ENCODE measurements at regions not wholly inside any gene's neighbourhood (a gene's known extent, or its start where the extent isn't known, plus 50 kb on each side); places are given as distances from the start of the nearest gene placed in this dataset.
"Not testable (repeated sequence)": the region's sequence is repeated elsewhere in the genome, so short reads cannot be mapped to it uniquely, and the experiment has no call there.

GRCh38 chr7:149686011-149686410 lies 87.4 kb downstream of the ZNF467 start:
- in situ Hi-C loops (cut with HindIII; ENCODE audit: low pct_ligation_motif_present, low pct_unique_long_range_greater_than_20kb, low sequenced_read_pairs) = no loop called here
- no peak for DNase-seq

DNA sequence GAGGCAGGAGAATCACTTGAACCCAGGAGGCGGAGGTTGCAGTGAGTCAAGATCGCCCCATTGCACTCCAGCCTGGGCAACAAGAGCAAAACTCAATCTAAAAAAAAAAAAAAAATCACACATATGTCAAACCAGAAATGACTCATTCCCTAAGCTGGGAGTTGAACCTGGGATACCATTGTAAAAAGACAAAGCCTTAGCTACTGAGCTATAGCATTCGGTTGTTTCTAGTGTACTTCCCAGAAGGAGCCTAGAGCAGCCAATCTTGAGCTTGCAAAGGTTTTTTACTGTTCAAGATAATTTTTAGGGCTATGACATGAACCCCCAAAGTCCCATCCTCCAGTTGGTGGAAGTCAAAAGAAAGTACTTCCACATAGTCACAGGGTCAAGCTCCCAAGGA lies 87.9 kb downstream of the ZNF467 start:
- in situ Hi-C loops (cut with HindIII; ENCODE audit: low pct_ligation_motif_present, low pct_unique_long_range_greater_than_20kb, low sequenced_read_pairs) = no loop called here
- DNase-seq = no peak

- DNase-seq = no peak
- in situ Hi-C loops (cut with HindIII; ENCODE audit: low pct_ligation_motif_present, low pct_unique_long_range_greater_than_20kb, low sequenced_read_pairs) = no loop called here
Measured at GRCh38 chr7:149683898-149684297, 89.5 kb downstream of the ZNF467 start.

- in situ Hi-C loops (cut with HindIII; ENCODE audit: low pct_ligation_motif_present, low pct_unique_long_range_greater_than_20kb, low sequenced_read_pairs) = no loop called here
- no peak for DNase-seq
Measured at GRCh38 chr7:149683181-149683580, 90.2 kb downstream of the ZNF467 start.

- no peak for DNase-seq
- in situ Hi-C loops (cut with HindIII; ENCODE audit: low pct_ligation_motif_present, low pct_unique_long_range_greater_than_20kb, low sequenced_read_pairs) = no loop called here
Measured at GRCh38 chr7:149682038-149682437, 91.3 kb downstream of the ZNF467 start.

- in situ Hi-C loops (cut with HindIII; ENCODE audit: low pct_ligation_motif_present, low pct_unique_long_range_greater_than_20kb, low sequenced_read_pairs) = no loop called here
- no peak for DNase-seq
Measured at GRCh38 chr7:149681274-149681673, 92.1 kb downstream of the ZNF467 start.

- in situ Hi-C loops (cut with HindIII; ENCODE audit: low pct_ligation_motif_present, low pct_unique_long_range_greater_than_20kb, low sequenced_read_pairs) = no loop called here
- no peak for DNase-seq
Measured at GRCh38 chr7:149680331-149681025, 92.9 kb downstream of the ZNF467 start.

- in situ Hi-C loops (cut with HindIII; ENCODE audit: low pct_ligation_motif_present, low pct_unique_long_range_greater_than_20kb, low sequenced_read_pairs) = not testable (repeated sequence)
Measured at GRCh38 chr7:149674728-149675385, 98.5 kb downstream of the ZNF467 start.

GRCh38 chr7:149673006-149673405 lies 100.4 kb downstream of the ZNF467 start:
- DNase-seq = no peak
- in situ Hi-C loops (cut with HindIII; ENCODE audit: low pct_ligation_motif_present, low pct_unique_long_range_greater_than_20kb, low sequenced_read_pairs) = no loop called here

More at GRCh38 chr7:149674728-149675385, 98.5 kb downstream of the ZNF467 start:
- DNase-seq = not testable (repeated sequence)

DNA sequence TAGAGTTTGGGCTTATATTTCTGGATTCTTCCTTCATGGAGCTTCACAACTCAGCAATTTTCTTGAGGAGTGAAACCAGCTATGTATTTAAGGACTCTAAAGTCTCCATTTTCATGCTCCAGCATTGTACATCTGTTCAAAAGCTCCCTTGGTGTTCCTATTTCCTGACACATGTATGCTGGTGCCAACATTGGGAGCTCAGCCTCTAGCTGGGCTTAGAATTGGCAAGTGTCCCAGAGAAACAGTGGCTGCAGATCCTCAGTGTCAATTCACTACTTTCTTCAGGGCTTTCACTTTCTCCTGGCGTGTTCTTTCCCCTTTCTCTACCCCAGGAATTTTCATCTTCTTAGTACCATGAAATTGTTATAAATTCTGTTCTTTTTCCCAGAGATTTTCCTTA lies 103.1 kb downstream of the ZNF467 start:
- peak; percentile 15 for DNase-seq
- in situ Hi-C loops (cut with HindIII; ENCODE audit: low pct_ligation_motif_present, low pct_unique_long_range_greater_than_20kb, low sequenced_read_pairs) = no loop called here

- in situ Hi-C loops (cut with HindIII; ENCODE audit: low pct_ligation_motif_present, low pct_unique_long_range_greater_than_20kb, low sequenced_read_pairs) = no loop called here
- peak; percentile 48 for DNase-seq
Measured at GRCh38 chr7:149669121-149669818, 104.1 kb downstream of the ZNF467 start.

GRCh38 chr7:149666360-149666945 lies 106.9 kb downstream of the ZNF467 start:
- DNase-seq = no peak
- in situ Hi-C loops (cut with HindIII; ENCODE audit: low pct_ligation_motif_present, low pct_unique_long_range_greater_than_20kb, low sequenced_read_pairs) = no loop called here

- not testable (repeated sequence) for DNase-seq
Measured at GRCh38 chr7:149665618-149666017, 107.8 kb downstream of the ZNF467 start.

DNA sequence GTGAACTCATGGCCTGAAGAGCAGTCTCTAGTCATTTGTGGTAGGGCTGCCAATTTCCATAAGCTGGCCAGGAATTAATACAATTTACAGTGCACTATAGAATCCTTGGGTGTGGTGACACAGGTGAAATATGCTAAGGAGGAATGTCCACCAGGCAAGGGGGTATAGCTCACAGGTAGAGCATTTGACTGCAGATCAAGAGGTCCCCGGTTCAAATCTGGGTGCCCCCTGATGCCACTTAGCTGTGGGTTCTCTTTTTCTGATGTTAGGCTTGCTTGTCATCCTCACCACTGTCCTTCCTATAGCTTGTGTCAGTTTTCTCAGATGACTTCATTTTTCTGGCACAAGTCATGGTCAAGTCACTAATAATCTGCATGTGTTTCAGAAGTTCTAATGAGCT lies 108.7 kb downstream of the ZNF467 start:
- DNase-seq = no peak
- in situ Hi-C loops (cut with HindIII; ENCODE audit: low pct_ligation_motif_present, low pct_unique_long_range_greater_than_20kb, low sequenced_read_pairs) = loop anchor here (5.0 kb wide), 1 partner anchor 83 kb away; no protein-coding TSS in a partner anchor

More at GRCh38 chr7:149665618-149666017, 107.8 kb downstream of the ZNF467 start:
- in situ Hi-C loops (cut with HindIII; ENCODE audit: low pct_ligation_motif_present, low pct_unique_long_range_greater_than_20kb, low sequenced_read_pairs) = not testable (repeated sequence)

DNA sequence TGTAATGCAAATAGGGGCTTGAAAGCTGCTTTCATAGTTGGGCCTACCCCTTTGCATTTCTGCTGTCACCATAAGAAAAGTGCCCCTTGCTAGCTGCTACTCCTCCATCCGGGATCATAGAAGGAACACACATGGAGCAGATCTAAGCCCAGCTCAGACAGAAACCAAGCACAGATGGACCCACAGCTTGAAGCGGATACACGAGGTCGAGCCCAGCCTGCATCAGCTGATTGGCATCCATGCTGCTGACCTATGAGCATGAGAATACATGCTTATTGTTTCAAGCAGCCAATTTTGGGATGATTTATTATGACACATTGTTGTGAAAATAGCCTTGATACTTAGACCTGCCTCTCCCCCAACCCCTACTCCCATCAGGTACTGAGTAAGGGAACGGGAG lies 109.2 kb downstream of the ZNF467 start:
- no peak for DNase-seq
- in situ Hi-C loops (cut with HindIII; ENCODE audit: low pct_ligation_motif_present, low pct_unique_long_range_greater_than_20kb, low sequenced_read_pairs) = loop anchor here (5.0 kb wide), 1 partner anchor 83 kb away; no protein-coding TSS in a partner anchor

DNA sequence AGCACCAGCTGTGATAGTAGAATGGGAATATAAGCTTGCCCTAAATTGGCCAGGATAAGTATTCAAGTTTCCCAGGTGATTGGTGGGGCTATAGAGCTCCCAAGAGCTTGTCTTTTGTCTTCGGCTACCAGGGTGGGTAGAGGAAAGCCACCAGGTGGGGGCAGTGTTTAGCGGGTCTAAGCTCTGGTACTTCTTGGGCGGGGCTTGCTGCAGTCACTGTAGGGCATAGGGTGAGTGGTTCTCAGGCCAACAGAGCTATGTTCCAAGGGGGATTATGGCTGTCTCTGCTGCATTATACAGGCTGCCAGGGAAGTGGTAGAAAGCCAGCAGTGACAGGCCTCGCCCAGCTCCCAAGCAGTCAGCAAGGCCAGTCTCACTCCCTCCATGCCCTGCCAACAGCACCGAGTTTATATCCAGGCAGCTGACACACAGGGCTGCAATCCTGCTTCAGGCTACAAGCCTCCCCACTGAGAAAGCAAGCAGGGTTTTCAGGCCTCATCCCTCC lies 110.7 kb downstream of the ZNF467 start:
- in situ Hi-C loops (cut with HindIII; ENCODE audit: low pct_ligation_motif_present, low pct_unique_long_range_greater_than_20kb, low sequenced_read_pairs) = loop anchor here (5.0 kb wide), 1 partner anchor 85 kb away; no protein-coding TSS in a partner anchor
- DNase-seq = peak; percentile 86

DNA sequence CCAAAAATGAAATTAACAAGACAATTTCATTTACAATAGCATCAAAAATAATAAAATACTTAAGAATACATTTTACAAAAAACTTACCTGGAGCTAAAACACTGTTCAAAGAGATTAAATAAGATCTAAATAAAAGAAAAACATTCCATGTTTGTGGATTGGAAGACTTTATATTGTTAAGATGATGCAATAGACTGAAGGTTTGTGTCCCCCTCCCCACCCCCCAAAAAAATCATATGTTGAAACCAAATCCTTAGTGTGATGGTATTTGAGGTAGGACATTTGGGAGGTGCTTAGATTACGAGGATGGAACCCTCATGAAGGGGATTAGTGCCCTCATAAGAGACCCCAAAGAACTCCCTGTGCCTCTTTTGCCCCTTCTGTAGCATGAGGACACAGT lies 117.6 kb downstream of the ZNF467 start:
- in situ Hi-C loops (cut with HindIII; ENCODE audit: low pct_ligation_motif_present, low pct_unique_long_range_greater_than_20kb, low sequenced_read_pairs) = no loop called here
- no peak for DNase-seq

- DNase-seq = no peak
- in situ Hi-C loops (cut with HindIII; ENCODE audit: low pct_ligation_motif_present, low pct_unique_long_range_greater_than_20kb, low sequenced_read_pairs) = no loop called here
Measured at GRCh38 chr7:149654588-149654987, 118.8 kb downstream of the ZNF467 start.

DNA sequence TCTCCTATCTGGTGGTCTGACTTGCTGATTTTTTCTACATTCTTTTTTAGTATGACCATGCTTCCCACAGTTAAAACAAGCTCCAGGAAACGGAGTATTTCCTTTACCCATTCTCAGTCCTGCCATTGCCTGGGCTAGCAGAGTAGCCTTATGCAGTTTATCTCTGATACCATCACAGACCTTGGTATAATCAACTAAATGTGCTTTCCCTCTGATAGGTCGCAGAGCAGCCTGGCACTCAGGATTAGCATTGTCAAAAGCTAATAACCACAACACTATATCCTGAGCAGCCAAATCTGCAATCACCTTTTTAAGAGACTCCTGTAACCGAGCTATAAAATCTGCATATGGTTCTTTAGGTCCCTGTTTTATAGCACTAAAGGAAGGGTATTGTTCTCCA lies 123.2 kb downstream of the ZNF467 start:
- DNase-seq; in situ Hi-C loops (cut with HindIII; ENCODE audit: low pct_ligation_motif_present, low pct_unique_long_range_greater_than_20kb, low sequenced_read_pairs): not testable (repeated sequence)

Data from ACHN (cell line).